Breast epithelium (tissue), 4 donors: ENCODE measurements at regions not wholly inside any gene's neighbourhood (a gene's known extent, or its start where the extent isn't known, plus 50 kb on each side); places are given as distances from the start of the nearest gene placed in this dataset.

ENCODE experiments used
- DNase-seq, 2 donors: peaks; one replicate each; pipeline ENCODE4 v3.0.0-alpha.2; 2019; ENCODE audit warnings: low spot score in 2 of 2
- H3K27ac ChIP-seq, 2 donors: fragments of 200-600 bp; sonication (generic) in 1 of 2; one replicate each; pipeline ENCODE4 v1.5.1; 2016 to 2019; ENCODE audit warnings: mild to moderate bottlenecking in 1 of 2
- H3K27me3 ChIP-seq, 2 donors: fragments of 200-600 bp; sonication (generic) in 1 of 2; one replicate each; pipeline versions ENCODE4 v1.5.1 to v1.6.0; 2017 to 2019; ENCODE audit warnings: control low read depth in 1 of 2, mild to moderate bottlenecking in 1 of 2
- H3K36me3 ChIP-seq: fragments of 200-600 bp; one replicate; pipeline ENCODE4 v1.5.1; 2019
- H3K4me1 ChIP-seq, 2 donors: fragments of 200-600 bp; sonication (generic); one replicate each; pipeline ENCODE4 v1.5.1; 2016 to 2019; ENCODE audit warnings: control low read depth in 1 of 2
- H3K4me3 ChIP-seq, 3 donors: fragments of 200-600 bp; sonication (generic); 1 replicate in 2 of 3; 2 replicates in 1 of 3; pipeline ENCODE4 v1.5.1; 2016 to 2019; ENCODE audit warnings: mild to moderate bottlenecking in 3 of 3, moderate library complexity in 2 of 3
- H3K9me3 ChIP-seq, 2 donors: fragments of 200-600 bp; sonication (generic) in 1 of 2; one replicate each; pipeline ENCODE4 v1.5.1; 2016 to 2019; ENCODE audit warnings: control low read depth in 1 of 2
- CTCF ChIP-seq, 3 donors: fragments of 450-650 bp; IDR thresholded peaks; one replicate each; pipeline ENCODE4 v1.5.1; 2016 to 2017; ENCODE audit warnings: antibody characterized with exemption in 3 of 3, mild to moderate bottlenecking in 3 of 3, moderate library complexity in 3 of 3
- POLR2A ChIP-seq: fragments of 450-650 bp; IDR thresholded peaks from one replicate; pipeline ENCODE4 v1.6.1; 2016; ENCODE audit warnings: antibody characterized with exemption, mild to moderate bottlenecking, moderate library complexity
- POLR2AphosphoS5 ChIP-seq, 3 donors: sonication (generic); formaldehyde crosslinking; IDR thresholded peaks; one replicate each; pipeline ENCODE4 v1.6.1; 2017; ENCODE audit warnings: antibody characterized with exemption in 3 of 3
- intact Hi-C: fragments of 100-400 bp; cut with DNase I; formaldehyde crosslinking; loops from one replicate; pipeline ENCODE4 v1.15.1; 2023; ENCODE audit warnings: low total_unique reads

- Histone ChIP-seq H3K27ac (no peak overlapping the region), H3K4me1 (no peaks in the 10 kb centered on the region), H3K36me3 (no peaks in the 10 kb centered on the region), H3K4me3 (no peak overlapping the region), H3K27me3 (no peaks in the 10 kb centered on the region), H3K9me3 (no peaks in the 10 kb centered on the region)
- TF ChIP-seq CTCF (IDR thresholded peaks at IDR 0.05) = no peak
- no peak for TF ChIP-seq POLR2AphosphoS5 (IDR thresholded peaks at IDR 0.05)
- no peak for TF ChIP-seq POLR2A
- intact Hi-C loops = no loop called here
- no peak for DNase-seq
Measured at GRCh38 chr6:12229332-12229731, 60.8 kb upstream of the EDN1 start.

GRCh38 chr6:12230523-12230922, 59.6 kb upstream of the EDN1 start:
- no peaks in the 10 kb centered on the region for H3K36me3 ChIP-seq
- H3K4me3 ChIP-seq = no peak overlapping the region
- no peaks in the 10 kb centered on the region for H3K27me3 ChIP-seq
- no peaks in the 10 kb centered on the region for H3K4me1 ChIP-seq
- no peaks in the 10 kb centered on the region for H3K9me3 ChIP-seq
- no peak overlapping the region for H3K27ac ChIP-seq
- intact Hi-C loops = no loop called here
- DNase-seq = no peak
- no peak for TF ChIP-seq CTCF (IDR thresholded peaks at IDR 0.05)
- TF ChIP-seq POLR2A = no peak
- TF ChIP-seq POLR2AphosphoS5 (IDR thresholded peaks at IDR 0.05) = no peak

- H3K27ac ChIP-seq = no peak overlapping the region
- H3K9me3 ChIP-seq = no peaks in the 10 kb centered on the region
- no peaks in the 10 kb centered on the region for H3K27me3 ChIP-seq
- intact Hi-C loops = no loop called here
- TF ChIP-seq POLR2A = no peak
- TF ChIP-seq CTCF (IDR thresholded peaks at IDR 0.05) = no peak
- TF ChIP-seq POLR2AphosphoS5 (IDR thresholded peaks at IDR 0.05) = no peak
- H3K36me3 ChIP-seq = no peaks in the 10 kb centered on the region
- no peaks in the 10 kb centered on the region for H3K4me1 ChIP-seq
- DNase-seq = no peak
- no peak overlapping the region for H3K4me3 ChIP-seq
Measured at GRCh38 chr6:12232339-12232738, 57.8 kb upstream of the EDN1 start.

- H3K9me3 ChIP-seq = no peaks in the 10 kb centered on the region
- no peaks in the 10 kb centered on the region for H3K27me3 ChIP-seq
- H3K27ac ChIP-seq = no peak overlapping the region
- TF ChIP-seq CTCF (IDR thresholded peaks at IDR 0.05) (no peak), POLR2AphosphoS5 (IDR thresholded peaks at IDR 0.05) (no peak), POLR2A (no peak)
- no peaks in the 10 kb centered on the region for H3K4me1 ChIP-seq
- DNase-seq = no peak
- H3K4me3 ChIP-seq = no peak overlapping the region
- intact Hi-C loops = no loop called here
- no peaks in the 10 kb centered on the region for H3K36me3 ChIP-seq
Measured at GRCh38 chr6:12232821-12233220, 57.3 kb upstream of the EDN1 start.

GRCh38 chr6:12233693-12234571, 56.2 kb upstream of the EDN1 start:
- H3K36me3 ChIP-seq = no peaks in the 10 kb centered on the region
- H3K4me1 ChIP-seq = no peaks in the 10 kb centered on the region
- H3K4me3 ChIP-seq = no peak overlapping the region
- H3K27ac ChIP-seq = no peak overlapping the region
- intact Hi-C loops = no loop called here
- no peaks in the 10 kb centered on the region for H3K9me3 ChIP-seq
- TF ChIP-seq CTCF (IDR thresholded peaks at IDR 0.05) (peak; percentile 64 to 93 (median 91)), POLR2A (no peak), POLR2AphosphoS5 (IDR thresholded peaks at IDR 0.05) (no peak)
- DNase-seq = peak in 1 of 2 donors; percentile 23
- H3K27me3 ChIP-seq = no peaks in the 10 kb centered on the region
